ENCODE measurements at regions not wholly inside any gene's neighbourhood (a gene's known extent, or its start where the extent isn't known, plus 50 kb on each side); places are given as distances from the start of the nearest gene placed in this dataset.

DNA sequence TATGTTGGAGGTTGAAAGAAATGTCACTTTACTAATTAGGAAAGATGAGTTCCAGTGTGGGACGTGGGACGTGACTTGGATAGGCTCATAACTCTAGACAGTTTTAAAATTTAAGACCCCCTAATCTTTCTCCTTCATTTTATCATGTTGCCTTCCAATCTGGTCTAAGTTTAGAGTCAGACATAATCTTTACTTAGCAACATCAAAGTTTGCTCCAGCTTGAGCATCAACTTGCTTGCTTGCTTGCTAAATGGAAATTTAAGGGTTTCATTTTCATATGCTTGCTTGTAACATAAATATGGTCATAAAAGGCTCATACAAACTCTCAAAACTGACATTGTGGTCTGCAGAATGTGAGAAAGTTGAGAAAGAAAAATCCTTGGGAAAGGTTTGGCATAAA lies 428.9 kb downstream of the EPHA4 start:
- H3K4me3 ChIP-seq: no peak overlapping the region
- H3K36me3 ChIP-seq: no peaks in the 10 kb centered on the region
- no peak overlapping the region for H3K27ac ChIP-seq
- H3K27me3 ChIP-seq: no peaks in the 10 kb centered on the region
- no peaks in the 10 kb centered on the region for H3K4me1 ChIP-seq
- TF ChIP-seq, protein P1, sequence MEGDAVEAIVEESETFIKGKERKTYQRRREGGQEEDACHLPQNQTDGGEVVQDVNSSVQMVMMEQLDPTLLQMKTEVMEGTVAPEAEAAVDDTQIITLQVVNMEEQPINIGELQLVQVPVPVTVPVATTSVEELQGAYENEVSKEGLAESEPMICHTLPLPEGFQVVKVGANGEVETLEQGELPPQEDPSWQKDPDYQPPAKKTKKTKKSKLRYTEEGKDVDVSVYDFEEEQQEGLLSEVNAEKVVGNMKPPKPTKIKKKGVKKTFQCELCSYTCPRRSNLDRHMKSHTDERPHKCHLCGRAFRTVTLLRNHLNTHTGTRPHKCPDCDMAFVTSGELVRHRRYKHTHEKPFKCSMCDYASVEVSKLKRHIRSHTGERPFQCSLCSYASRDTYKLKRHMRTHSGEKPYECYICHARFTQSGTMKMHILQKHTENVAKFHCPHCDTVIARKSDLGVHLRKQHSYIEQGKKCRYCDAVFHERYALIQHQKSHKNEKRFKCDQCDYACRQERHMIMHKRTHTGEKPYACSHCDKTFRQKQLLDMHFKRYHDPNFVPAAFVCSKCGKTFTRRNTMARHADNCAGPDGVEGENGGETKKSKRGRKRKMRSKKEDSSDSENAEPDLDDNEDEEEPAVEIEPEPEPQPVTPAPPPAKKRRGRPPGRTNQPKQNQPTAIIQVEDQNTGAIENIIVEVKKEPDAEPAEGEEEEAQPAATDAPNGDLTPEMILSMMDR (IDR thresholded peaks at IDR 0.05): no peak
- TF ChIP-seq POLR2AphosphoS5 (IDR thresholded peaks at IDR 0.05) (no peak), POLR2A (IDR thresholded peaks at IDR 0.05) (no peak)
- intact Hi-C loops (cut with DNase I; ENCODE audit: low total_unique reads): no loop called here
- no peak for DNase-seq (ENCODE audit: low spot score in 2 of 2)
- peaks cover 0 to 10% of the 10 kb centered on the region in 2 donors for H3K9me3 ChIP-seq

DNA sequence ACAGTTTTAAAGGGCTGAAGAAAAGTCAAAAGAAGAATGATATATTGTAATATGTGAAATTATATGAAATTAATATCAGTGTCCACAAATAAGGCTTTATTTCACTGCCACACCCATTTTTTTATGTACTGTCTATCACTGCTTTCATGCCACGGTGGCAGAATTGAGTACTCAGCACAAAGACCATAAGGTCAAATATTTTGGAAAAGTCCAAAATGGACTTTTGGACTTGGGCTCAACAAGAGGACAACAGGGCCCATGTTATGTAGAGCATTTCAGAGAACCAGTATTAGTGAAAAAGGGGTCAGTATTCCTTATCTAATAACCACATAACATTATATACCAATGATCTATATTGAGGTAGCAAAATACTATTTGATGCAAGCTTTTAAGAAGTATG lies 427.2 kb downstream of the EPHA4 start:
- H3K4me1 ChIP-seq: no peaks in the 10 kb centered on the region
- DNase-seq (ENCODE audit: low spot score in 2 of 2): no peak
- no peaks in the 10 kb centered on the region for H3K27me3 ChIP-seq
- TF ChIP-seq, protein P1 (IDR thresholded peaks at IDR 0.05): no peak
- TF ChIP-seq POLR2AphosphoS5 (IDR thresholded peaks at IDR 0.05) (no peak), POLR2A (IDR thresholded peaks at IDR 0.05) (no peak)
- H3K4me3 ChIP-seq: no peak overlapping the region
- intact Hi-C loops (cut with DNase I; ENCODE audit: low total_unique reads): no loop called here
- no peak overlapping the region for H3K27ac ChIP-seq
- peaks cover 0 to 10% of the 10 kb centered on the region in 2 donors for H3K9me3 ChIP-seq
- H3K36me3 ChIP-seq: no peaks in the 10 kb centered on the region

DNA sequence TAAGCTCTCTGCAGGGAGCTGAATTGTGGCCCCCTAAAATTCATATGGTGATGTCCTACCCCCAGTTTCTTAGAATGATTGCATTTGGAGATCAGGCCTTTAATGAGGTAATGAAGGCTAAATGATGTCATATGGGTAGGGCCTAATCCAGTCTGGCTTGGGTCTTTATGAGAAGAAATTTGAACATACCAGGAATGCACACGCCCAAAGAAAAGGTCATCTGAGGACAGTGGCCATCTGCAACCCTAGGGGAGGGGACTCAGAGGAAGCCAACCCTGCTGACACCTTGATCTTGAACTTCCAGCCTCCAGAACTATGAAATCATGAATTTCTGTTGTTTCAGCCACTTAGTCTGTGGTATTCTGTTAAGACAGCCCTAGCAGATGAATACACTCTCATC lies 426.7 kb downstream of the EPHA4 start:
- Histone ChIP-seq H3K4me1 (no peaks in the 10 kb centered on the region), H3K36me3 (no peaks in the 10 kb centered on the region), H3K27me3 (no peaks in the 10 kb centered on the region), H3K27ac (no peak overlapping the region), H3K9me3 (peaks cover 0 to 10% of the 10 kb centered on the region in 2 donors), H3K4me3 (no peak overlapping the region)
- no peak for DNase-seq (ENCODE audit: low spot score in 2 of 2)
- intact Hi-C loops (cut with DNase I; ENCODE audit: low total_unique reads): no loop called here
- TF ChIP-seq, protein P1 (IDR thresholded peaks at IDR 0.05): no peak
- TF ChIP-seq POLR2AphosphoS5 (IDR thresholded peaks at IDR 0.05) (no peak), POLR2A (IDR thresholded peaks at IDR 0.05) (no peak)

DNA sequence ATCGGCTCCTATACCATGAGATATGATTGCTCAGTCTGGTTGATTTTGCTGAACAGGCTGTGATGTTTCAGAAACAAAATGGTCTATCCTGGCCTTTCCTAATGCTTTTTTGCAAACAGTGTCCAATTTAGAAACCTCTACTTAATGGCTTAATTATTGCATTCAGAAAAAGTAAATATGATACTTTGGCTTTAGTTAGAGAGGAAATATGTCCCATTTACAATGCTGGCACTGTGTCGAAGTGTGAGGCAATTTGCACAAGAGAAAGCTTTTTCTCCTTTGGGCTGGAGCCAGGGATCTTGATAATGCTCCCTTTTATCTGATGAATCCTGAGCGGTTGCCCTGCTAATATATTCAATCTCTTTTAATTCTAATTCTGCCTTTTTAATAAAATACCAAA lies 418.9 kb downstream of the EPHA4 start:
- no peak for DNase-seq (ENCODE audit: low spot score in 2 of 2)

DNA sequence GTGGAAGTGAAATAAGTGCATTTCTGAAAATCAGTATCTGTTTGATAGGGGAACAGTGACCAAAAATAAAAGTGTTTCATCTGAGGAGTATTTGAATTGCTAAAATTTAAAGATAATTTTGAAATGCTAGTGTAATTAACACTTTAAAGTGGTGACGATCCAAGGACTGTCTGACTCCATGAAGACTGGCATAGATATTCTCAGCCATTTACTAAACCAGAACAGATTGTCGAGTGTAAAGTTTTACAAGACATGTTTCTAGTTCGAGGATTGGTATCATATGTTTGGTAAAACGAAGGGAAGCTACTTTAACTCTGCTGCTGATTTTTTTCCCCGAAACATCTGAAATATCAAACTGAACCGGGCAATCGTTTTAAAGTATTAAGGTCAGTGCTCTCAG lies 417.9 kb downstream of the EPHA4 start:
- Histone ChIP-seq H3K4me3 (no peak overlapping the region), H3K4me1 (no peaks in the 10 kb centered on the region), H3K27ac (no peak overlapping the region), H3K9me3 (no peaks in the 10 kb centered on the region), H3K27me3 (no peaks in the 10 kb centered on the region), H3K36me3 (no peaks in the 10 kb centered on the region)
- intact Hi-C loops (cut with DNase I; ENCODE audit: low total_unique reads): no loop called here
- DNase-seq (ENCODE audit: low spot score in 2 of 2): no peak
- TF ChIP-seq, protein P1 (IDR thresholded peaks at IDR 0.05): no peak
- TF ChIP-seq POLR2A (IDR thresholded peaks at IDR 0.05) (no peak), POLR2AphosphoS5 (IDR thresholded peaks at IDR 0.05) (no peak)

More for the DNA sequence above, 418.9 kb downstream of the EPHA4 start:
- intact Hi-C loops (cut with DNase I; ENCODE audit: low total_unique reads): no loop called here
- TF ChIP-seq POLR2AphosphoS5 (IDR thresholded peaks at IDR 0.05): no peak
- TF ChIP-seq, protein P1 (IDR thresholded peaks at IDR 0.05): no peak
- no peak for TF ChIP-seq POLR2A (IDR thresholded peaks at IDR 0.05)
- no peak overlapping the region for H3K27ac ChIP-seq
- no peaks in the 10 kb centered on the region for H3K4me1 ChIP-seq
- no peak overlapping the region for H3K4me3 ChIP-seq
- H3K27me3 ChIP-seq: no peaks in the 10 kb centered on the region
- H3K9me3 ChIP-seq: no peaks in the 10 kb centered on the region
- H3K36me3 ChIP-seq: no peaks in the 10 kb centered on the region

Measured in breast epithelium (tissue), 4 donors.